SK-N-SH (cell line): ENCODE measurements at regions not wholly inside any gene's neighbourhood (a gene's known extent, or its start where the extent isn't known, plus 50 kb on each side); places are given as distances from the start of the nearest gene placed in this dataset.

Experiments
- CTCF ChIA-PET: fragments of 300-600, 350-600 bp; formaldehyde crosslinking; extraction: SDS; loops from one replicate; lab custom pipeline; 2021; lab: Yijun Ruan, JAX
- POLR2A ChIA-PET: fragments of 350-600 bp; sonication (Branson Sonifier 250); formaldehyde crosslinking; extraction: SDS; loops from one replicate; lab custom pipeline; 2020; ENCODE audit warnings: antibody characterized with exemption, inconsistent platforms; lab: Yijun Ruan, JAX
- DNase-seq: peaks from one replicate; pipeline ENCODE4 v3.0.0; 2012
- H2AFZ ChIP-seq: fragments of 200-600 bp; sonication (generic); 2 replicates; pipeline ENCODE4 v1.8.1; 2016; ENCODE audit warnings: antibody characterized with exemption, mild to moderate bottlenecking, low read depth
- H3F3A ChIP-seq: fragments of 200-600 bp; sonication (generic); replicated peaks from 2 replicates; pipeline ENCODE3; 2016; ENCODE audit warnings: antibody characterized with exemption, mild to moderate bottlenecking; ENCODE audit not compliant: insufficient read depth
- H3K27ac ChIP-seq, 2 experiments: fragments of 200-500 bp in 1 of 2; fragments of 200-600 bp in 1 of 2; sonication (Bioruptor generic) in 1 of 2; sonication (generic), shearing (Covaris generic) in 1 of 2; 2 replicates each; pipeline versions ENCODE4 v1.5.1 to v1.6.1; 2014 to 2016; ENCODE audit warnings: low read depth in 2 of 2, inconsistent platforms in 1 of 2, low read length in 1 of 2, mild to moderate bottlenecking in 1 of 2, mixed read lengths in 1 of 2
- H3K27me3 ChIP-seq: fragments of 200-600 bp; sonication (generic), shearing (Covaris generic); 2 replicates; pipeline ENCODE4 v1.6.1; 2016; ENCODE audit warnings: mixed run types; ENCODE audit not compliant: insufficient read depth
- H3K36me3 ChIP-seq, 2 experiments: fragments of 200-500 bp in 1 of 2; fragments of 200-600 bp in 1 of 2; sonication (Bioruptor generic) in 1 of 2; sonication (generic) in 1 of 2; replicated peaks in 1 of 2; 2 replicates each; pipeline versions ENCODE3 to v1.5.1; 2014 to 2016; ENCODE audit warnings: low read length in 1 of 2, mild to moderate bottlenecking in 1 of 2; ENCODE audit not compliant: insufficient read depth in 2 of 2, control insufficient read depth in 1 of 2
- H3K4me1 ChIP-seq, 2 experiments: fragments of 200-500 bp in 1 of 2; fragments of 200-600 bp in 1 of 2; sonication (Bioruptor generic) in 1 of 2; sonication (generic), shearing (Covaris generic) in 1 of 2; 2 replicates each; pipeline versions ENCODE4 v1.5.1 to v1.6.1; 2014 to 2016; ENCODE audit warnings: low read depth in 1 of 2, low read length in 1 of 2, mixed run types in 1 of 2; ENCODE audit not compliant: insufficient read depth in 2 of 2, control insufficient read depth in 1 of 2
- H3K4me2 ChIP-seq: fragments of 200-600 bp; sonication (generic), shearing (Covaris generic); 2 replicates; pipeline ENCODE4 v1.6.1; 2017; ENCODE audit warnings: mixed run types
- H3K4me3 ChIP-seq, 2 experiments: fragments of 200-500 bp in 1 of 2; fragments of 200-600 bp in 1 of 2; sonication (Bioruptor generic) in 1 of 2; sonication (generic), shearing (Covaris generic) in 1 of 2; 2 replicates each; pipeline versions ENCODE4 v1.5.1 to v1.8.1; 2014 to 2016; ENCODE audit warnings: low read depth in 2 of 2, inconsistent platforms in 1 of 2, low read length in 1 of 2, mild to moderate bottlenecking in 1 of 2, mixed read lengths in 1 of 2, moderate library complexity in 1 of 2
- H3K79me2 ChIP-seq: fragments of 200-600 bp; sonication (generic); 2 replicates; pipeline ENCODE4 v1.8.1; 2017; ENCODE audit warnings: mild to moderate bottlenecking; ENCODE audit not compliant: insufficient read depth
- H3K9ac ChIP-seq: fragments of 200-600 bp; sonication (generic); 2 replicates; pipeline ENCODE4 v1.6.1; 2017; ENCODE audit warnings: mixed run types
- H3K9me2 ChIP-seq: fragments of 200-600 bp; sonication (generic); 2 replicates; pipeline ENCODE4 v1.6.1; 2017; ENCODE audit warnings: mixed run types
- H3K9me3 ChIP-seq: fragments of 200-600 bp; sonication (generic); 2 replicates; pipeline ENCODE4 v1.6.1; 2017; ENCODE audit warnings: mixed run types, mild to moderate bottlenecking, moderate library complexity
- H4K20me1 ChIP-seq: fragments of 200-600 bp; sonication (generic); 2 replicates; pipeline ENCODE4 v1.6.1; 2017; ENCODE audit warnings: mild to moderate bottlenecking, mixed run types; ENCODE audit not compliant: insufficient read depth
- CHD2 ChIP-seq: fragments of 150-350 bp; IDR thresholded peaks from 2 replicates; pipeline ENCODE4 v1.6.1; 2018; ENCODE audit warnings: low read length; ENCODE audit not compliant: partially characterized antibody
- FOXJ3 ChIP-seq: sonication (generic); formaldehyde crosslinking; IDR thresholded peaks from 2 replicates; pipeline ENCODE4 v1.5.1; 2020; ENCODE audit warnings: mild to moderate bottlenecking, missing genetic modification reagents
- GABPA ChIP-seq: IDR thresholded peaks from 2 replicates; pipeline ENCODE4 v1.4.0; 2012; ENCODE audit warnings: low read depth, mild to moderate bottlenecking
- GATA2 ChIP-seq: sonication (generic); formaldehyde crosslinking; IDR thresholded peaks from 2 replicates; pipeline ENCODE4 v1.5.0; 2020; ENCODE audit warnings: mild to moderate bottlenecking, missing genetic modification reagents
- JUND ChIP-seq: IDR thresholded peaks from 2 replicates; pipeline ENCODE4 v1.4.0; 2012
- MEF2A ChIP-seq: IDR thresholded peaks from 2 replicates; pipeline ENCODE4 v1.4.0; 2012; ENCODE audit warnings: low read depth, borderline replicate concordance
- NRF1 ChIP-seq: IDR thresholded peaks from 2 replicates; pipeline ENCODE4 v1.6.1; 2012; ENCODE audit warnings: low read depth, mild to moderate bottlenecking, low read length
- RCOR1 ChIP-seq: fragments of 150-350 bp; IDR thresholded peaks from 2 replicates; pipeline ENCODE4 v1.6.1; 2017; ENCODE audit warnings: antibody characterized with exemption, low read length
- RXRA ChIP-seq: IDR thresholded peaks from 2 replicates; pipeline ENCODE4 v1.4.0; 2012; ENCODE audit warnings: low read depth, mild to moderate bottlenecking, borderline replicate concordance
- SMC3 ChIP-seq: IDR thresholded peaks from 2 replicates; pipeline ENCODE4 v1.6.1; 2012; ENCODE audit warnings: low read depth, low read length, improper control_type of control experiment
- TEAD4 ChIP-seq: IDR thresholded peaks from 2 replicates; pipeline ENCODE4 v1.4.0; 2012; ENCODE audit warnings: mild to moderate bottlenecking, borderline replicate concordance; ENCODE audit not compliant: insufficient read depth
- YY1 ChIP-seq: IDR thresholded peaks from 2 replicates; pipeline ENCODE4 v1.4.0; 2012; ENCODE audit warnings: low read depth, mild to moderate bottlenecking
- WGBS: methylation state at CpG from one replicate; pipeline ENCODE4 v1.1.6; 2017; ENCODE audit warnings: low lambda C conversion rate; 5-methylcytosine and 5-hydroxymethylcytosine counted together
- TF ChIP-seq, protein P1 (sequence below): IDR thresholded peaks from 2 replicates; pipeline ENCODE4 v1.4.0; 2012; ENCODE audit warnings: low read depth, borderline replicate concordance
- TF ChIP-seq, protein P2 (sequence below): IDR thresholded peaks from 2 replicates; pipeline ENCODE4; 2012
- TF ChIP-seq, protein P3 (sequence below): fragments of 150-350 bp; IDR thresholded peaks from 2 replicates; pipeline ENCODE4 v1.6.1; 2016; ENCODE audit warnings: mild to moderate bottlenecking, low read depth, low read length
- TF ChIP-seq, protein P4 (sequence below): fragments of 150-350 bp; IDR thresholded peaks from 2 replicates; pipeline ENCODE4 v1.6.1; 2017; ENCODE audit warnings: antibody characterized with exemption, low read length, low read depth, borderline replicate concordance

DNA sequence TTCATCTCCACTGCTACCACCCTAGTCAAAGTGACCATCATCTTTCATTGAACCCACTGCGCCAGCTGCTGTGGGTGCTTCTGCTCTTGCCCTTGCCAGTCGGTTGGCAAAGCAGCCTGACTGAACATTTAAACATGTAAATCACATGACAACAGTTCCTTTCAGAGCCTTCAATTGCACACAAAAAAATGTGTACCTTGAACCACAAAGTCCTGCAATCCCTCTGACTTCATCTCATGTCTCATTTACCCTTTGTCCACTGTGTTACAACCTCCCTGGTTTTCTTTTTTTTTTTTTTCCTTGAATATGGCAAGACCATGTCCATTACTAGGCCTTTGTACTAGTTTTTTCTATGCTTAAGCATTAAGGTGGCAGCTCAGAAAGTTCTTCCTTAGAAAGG is 183.5 kb downstream of the GBA3 start:
- Histone ChIP-seq H2AFZ (no peak overlapping the region), H3K79me2 (no peaks in the 10 kb centered on the region), H3K4me3 (no peak overlapping the region), H3K36me3 (no peaks in the 10 kb centered on the region), H3K9me2 (no peaks in the 10 kb centered on the region), H4K20me1 (no peaks in the 10 kb centered on the region), H3K27me3 (no peaks in the 10 kb centered on the region), H3K27ac (no peak overlapping the region), H3K4me2 (no peak overlapping the region), H3K4me1 (no peaks in the 10 kb centered on the region), H3F3A (no peaks in the 10 kb centered on the region), H3K9ac (no peak overlapping the region), H3K9me3 (no peaks in the 10 kb centered on the region)
- TF ChIP-seq RCOR1: no peak
- TF ChIP-seq, protein P1, sequence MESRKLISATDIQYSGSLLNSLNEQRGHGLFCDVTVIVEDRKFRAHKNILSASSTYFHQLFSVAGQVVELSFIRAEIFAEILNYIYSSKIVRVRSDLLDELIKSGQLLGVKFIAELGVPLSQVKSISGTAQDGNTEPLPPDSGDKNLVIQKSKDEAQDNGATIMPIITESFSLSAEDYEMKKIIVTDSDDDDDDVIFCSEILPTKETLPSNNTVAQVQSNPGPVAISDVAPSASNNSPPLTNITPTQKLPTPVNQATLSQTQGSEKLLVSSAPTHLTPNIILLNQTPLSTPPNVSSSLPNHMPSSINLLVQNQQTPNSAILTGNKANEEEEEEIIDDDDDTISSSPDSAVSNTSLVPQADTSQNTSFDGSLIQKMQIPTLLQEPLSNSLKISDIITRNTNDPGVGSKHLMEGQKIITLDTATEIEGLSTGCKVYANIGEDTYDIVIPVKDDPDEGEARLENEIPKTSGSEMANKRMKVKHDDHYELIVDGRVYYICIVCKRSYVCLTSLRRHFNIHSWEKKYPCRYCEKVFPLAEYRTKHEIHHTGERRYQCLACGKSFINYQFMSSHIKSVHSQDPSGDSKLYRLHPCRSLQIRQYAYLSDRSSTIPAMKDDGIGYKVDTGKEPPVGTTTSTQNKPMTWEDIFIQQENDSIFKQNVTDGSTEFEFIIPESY: no peak
- no peak for TF ChIP-seq FOXJ3 (CRISPR knock-in tag)
- CTCF ChIA-PET: interaction anchor here (4.0 kb wide), 1 partner anchor 21 kb away, joined by 15 read pairs; no protein-coding TSS in a partner anchor
- DNase-seq: no peak
- WGBS: 0% methylated on average over 2 of the region's 2 CpGs
- POLR2A ChIA-PET: no interaction called here

DNA sequence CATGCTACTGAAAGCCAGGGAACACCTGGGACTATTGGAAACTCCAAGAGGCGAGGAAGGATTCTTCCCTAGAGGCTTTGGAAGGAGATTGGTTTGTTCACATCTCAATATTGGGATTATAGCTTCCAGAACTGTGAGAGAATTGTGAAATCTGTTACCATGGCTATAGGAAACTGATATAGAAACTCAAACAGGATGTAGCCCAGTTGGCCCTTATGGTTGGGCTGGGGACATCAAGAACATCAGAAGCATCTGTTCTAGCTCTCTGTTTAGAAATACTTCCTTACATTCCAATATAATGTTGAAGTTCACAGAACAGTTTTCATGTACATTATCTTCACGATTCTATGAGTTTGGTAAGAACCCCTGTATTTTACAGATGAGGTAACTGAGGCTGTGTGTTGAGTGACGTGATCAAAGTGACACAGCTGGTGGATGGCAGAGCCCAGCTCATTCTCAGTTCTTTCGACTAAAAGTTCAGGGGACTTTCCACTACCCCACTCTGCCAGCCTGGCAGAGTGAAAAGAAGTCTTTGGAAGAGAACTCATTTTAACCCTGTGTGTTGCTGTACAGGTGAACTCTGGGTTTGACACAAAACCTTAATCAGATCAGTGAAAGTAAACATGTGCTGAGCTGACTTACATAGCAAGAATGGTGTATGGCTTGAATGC is 183.0 kb downstream of the GBA3 start:
- POLR2A ChIA-PET: no interaction called here

DNA sequence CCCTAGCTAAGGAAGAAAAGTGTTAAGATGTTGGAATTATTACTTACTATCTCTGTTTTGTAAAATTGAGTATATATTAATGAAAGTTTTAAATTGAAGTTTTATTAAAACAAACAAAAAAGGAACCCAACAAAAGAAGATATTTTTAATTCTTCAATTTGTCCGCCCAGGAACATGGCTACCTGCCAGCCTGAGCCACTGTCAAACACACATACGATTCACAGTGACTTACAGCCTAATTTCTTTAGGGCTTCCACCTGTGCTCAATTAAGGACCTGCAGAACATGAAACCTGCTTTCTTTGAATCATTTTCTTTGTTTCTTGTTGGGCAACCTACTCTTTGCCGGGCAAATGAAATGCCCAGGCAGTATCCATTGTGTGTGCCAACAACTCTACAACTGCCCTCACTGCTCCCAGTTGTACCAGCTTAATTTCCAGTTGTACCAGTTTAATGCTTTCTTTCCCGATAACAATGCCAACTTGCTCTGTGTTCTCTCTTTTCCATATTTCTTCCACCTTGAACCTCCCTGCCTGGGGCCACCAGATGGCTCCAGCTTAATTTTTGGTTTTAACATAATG is 181.7 kb downstream of the GBA3 start:
- H3K27me3 ChIP-seq: no peaks in the 10 kb centered on the region
- H3K4me2 ChIP-seq: no peak overlapping the region
- H3K36me3 ChIP-seq: no peaks in the 10 kb centered on the region
- DNase-seq: no peak
- no peak overlapping the region for H2AFZ ChIP-seq
- H4K20me1 ChIP-seq: no peaks in the 10 kb centered on the region
- no peak overlapping the region for H3K4me3 ChIP-seq
- WGBS: 9% methylated on average over 4 of the region's 4 CpGs
- no peaks in the 10 kb centered on the region for H3K79me2 ChIP-seq
- ChIA-PET CTCF (interaction anchor here (4.0 kb wide), 1 partner anchor 23 kb away, joined by 15 read pairs; no protein-coding TSS in a partner anchor), POLR2A (no interaction called here)
- H3K9me2 ChIP-seq: no peaks in the 10 kb centered on the region
- H3F3A ChIP-seq: no peaks in the 10 kb centered on the region
- H3K27ac ChIP-seq: no peak overlapping the region
- no peaks in the 10 kb centered on the region for H3K4me1 ChIP-seq
- no peaks in the 10 kb centered on the region for H3K9me3 ChIP-seq
- TF ChIP-seq, protein P2, sequence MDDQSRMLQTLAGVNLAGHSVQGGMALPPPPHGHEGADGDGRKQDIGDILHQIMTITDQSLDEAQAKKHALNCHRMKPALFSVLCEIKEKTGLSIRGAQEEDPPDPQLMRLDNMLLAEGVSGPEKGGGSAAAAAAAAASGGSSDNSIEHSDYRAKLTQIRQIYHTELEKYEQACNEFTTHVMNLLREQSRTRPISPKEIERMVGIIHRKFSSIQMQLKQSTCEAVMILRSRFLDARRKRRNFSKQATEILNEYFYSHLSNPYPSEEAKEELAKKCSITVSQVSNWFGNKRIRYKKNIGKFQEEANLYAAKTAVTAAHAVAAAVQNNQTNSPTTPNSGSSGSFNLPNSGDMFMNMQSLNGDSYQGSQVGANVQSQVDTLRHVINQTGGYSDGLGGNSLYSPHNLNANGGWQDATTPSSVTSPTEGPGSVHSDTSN: no peak
- no peak for TF ChIP-seq SMC3
- TF ChIP-seq, protein P3, sequence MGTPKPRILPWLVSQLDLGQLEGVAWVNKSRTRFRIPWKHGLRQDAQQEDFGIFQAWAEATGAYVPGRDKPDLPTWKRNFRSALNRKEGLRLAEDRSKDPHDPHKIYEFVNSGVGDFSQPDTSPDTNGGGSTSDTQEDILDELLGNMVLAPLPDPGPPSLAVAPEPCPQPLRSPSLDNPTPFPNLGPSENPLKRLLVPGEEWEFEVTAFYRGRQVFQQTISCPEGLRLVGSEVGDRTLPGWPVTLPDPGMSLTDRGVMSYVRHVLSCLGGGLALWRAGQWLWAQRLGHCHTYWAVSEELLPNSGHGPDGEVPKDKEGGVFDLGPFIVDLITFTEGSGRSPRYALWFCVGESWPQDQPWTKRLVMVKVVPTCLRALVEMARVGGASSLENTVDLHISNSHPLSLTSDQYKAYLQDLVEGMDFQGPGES: no peak
- TF ChIP-seq NRF1: no peak
- TF ChIP-seq JUND: no peak
- TF ChIP-seq, protein P4, sequence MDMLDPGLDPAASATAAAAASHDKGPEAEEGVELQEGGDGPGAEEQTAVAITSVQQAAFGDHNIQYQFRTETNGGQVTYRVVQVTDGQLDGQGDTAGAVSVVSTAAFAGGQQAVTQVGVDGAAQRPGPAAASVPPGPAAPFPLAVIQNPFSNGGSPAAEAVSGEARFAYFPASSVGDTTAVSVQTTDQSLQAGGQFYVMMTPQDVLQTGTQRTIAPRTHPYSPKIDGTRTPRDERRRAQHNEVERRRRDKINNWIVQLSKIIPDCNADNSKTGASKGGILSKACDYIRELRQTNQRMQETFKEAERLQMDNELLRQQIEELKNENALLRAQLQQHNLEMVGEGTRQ: no peak
- TF ChIP-seq FOXJ3 (CRISPR knock-in tag): no peak
- no peak for TF ChIP-seq CHD2
- no peak overlapping the region for H3K9ac ChIP-seq

More for the DNA sequence above, 183.0 kb downstream of the GBA3 start:
- CTCF ChIA-PET: interaction anchor here (1.1 to 4.0 kb wide), 2 partner anchors 22 to 64 kb away, joined by 3 to 15 read pairs; no protein-coding TSS in a partner anchor
- Histone ChIP-seq H3K4me2 (no peak overlapping the region), H3K27ac (no peak overlapping the region), H3K4me3 (no peak overlapping the region), H3K79me2 (no peaks in the 10 kb centered on the region), H2AFZ (no peak overlapping the region), H3K27me3 (no peaks in the 10 kb centered on the region)
- TF ChIP-seq TEAD4 (no peak), GABPA (no peak), GATA2 (CRISPR knock-in tag) (no peak), RXRA (no peak), YY1 (no peak), MEF2A (no peak)
- TF ChIP-seq, all 33 proteins: peak for 0
- no peak for DNase-seq
- WGBS: 4% methylated on average over 4 of the region's 4 CpGs
- no peaks in the 10 kb centered on the region for H3K9me2 ChIP-seq
- H3K4me1 ChIP-seq: no peaks in the 10 kb centered on the region
- no peaks in the 10 kb centered on the region for H3K9me3 ChIP-seq
- H3K9ac ChIP-seq: no peak overlapping the region
- no peaks in the 10 kb centered on the region for H3F3A ChIP-seq
- no peaks in the 10 kb centered on the region for H4K20me1 ChIP-seq
- H3K36me3 ChIP-seq: no peaks in the 10 kb centered on the region
